MM.1S (cell line): ENCODE measurements at regions not wholly inside any gene's neighbourhood (a gene's known extent, or its start where the extent isn't known, plus 50 kb on each side); places are given as distances from the start of the nearest gene placed in this dataset.
A peak's percentile ranks its signal among the peaks of the same experiment; 100 is the strongest.

Experiments
- DNase-seq: peaks from one replicate; pipeline ENCODE4 v3.0.0-alpha.2; 2015
- H2AFZ ChIP-seq: fragments of 300-600 bp; sonication (generic); 2 replicates; pipeline ENCODE4 v1.6.0; 2016; ENCODE audit warnings: antibody characterized with exemption, low read length
- H3F3A ChIP-seq: fragments of 300-600 bp; sonication (generic); 2 replicates; pipeline ENCODE4 v1.6.1; 2016; ENCODE audit warnings: mild to moderate bottlenecking, antibody characterized with exemption, low read length, moderate library complexity, mixed read lengths; ENCODE audit not compliant: insufficient read depth
- H3K27ac ChIP-seq: fragments of 300-600 bp; sonication (generic); 2 replicates; pipeline ENCODE4 v1.5.1; 2016; ENCODE audit warnings: mild to moderate bottlenecking, low read length
- H3K27me3 ChIP-seq: fragments of 300-600 bp; sonication (generic); replicated peaks from 2 replicates; pipeline ENCODE4 v1.6.0; 2016; ENCODE audit warnings: low read length; ENCODE audit not compliant: insufficient read depth
- H3K36me3 ChIP-seq: fragments of 300-600 bp; sonication (generic); replicated peaks from 2 replicates; pipeline ENCODE4 v1.6.1; 2016; ENCODE audit warnings: mild to moderate bottlenecking, low read length, mixed read lengths; ENCODE audit not compliant: insufficient read depth
- H3K4me1 ChIP-seq: fragments of 300-600 bp; sonication (generic); 2 replicates; pipeline ENCODE4 v1.6.1; 2016; ENCODE audit warnings: low read length, mixed read lengths
- H3K4me2 ChIP-seq: fragments of 300-600 bp; sonication (generic); 2 replicates; pipeline ENCODE4 v1.6.0; 2016; ENCODE audit warnings: low read depth, low read length
- H3K4me3 ChIP-seq: fragments of 300-600 bp; sonication (generic); 2 replicates; pipeline ENCODE4 v1.5.1; 2016; ENCODE audit warnings: low read length, mixed read lengths
- H3K79me2 ChIP-seq: fragments of 300-600 bp; sonication (generic); 2 replicates; pipeline ENCODE4 v1.6.1; 2016; ENCODE audit warnings: mixed run types, low read length, mixed read lengths
- H3K9ac ChIP-seq: fragments of 300-600 bp; sonication (generic); 2 replicates; pipeline ENCODE4 v1.6.1; 2016; ENCODE audit warnings: low read length, mixed read lengths
- H3K9me2 ChIP-seq: fragments of 300-600 bp; sonication (generic); replicated peaks from 2 replicates; pipeline ENCODE4 v1.6.1; 2016; ENCODE audit warnings: mild to moderate bottlenecking, low read length, mixed read lengths; ENCODE audit not compliant: insufficient read depth
- H3K9me3 ChIP-seq: fragments of 300-600 bp; sonication (generic); replicated peaks from 2 replicates; pipeline ENCODE4 v1.6.1; 2016; ENCODE audit warnings: mild to moderate bottlenecking, low read length, mixed read lengths; ENCODE audit not compliant: insufficient read depth
- H4K20me1 ChIP-seq: fragments of 300-600 bp; sonication (generic); 2 replicates; pipeline ENCODE4 v1.6.1; 2016; ENCODE audit warnings: mild to moderate bottlenecking, low read length, moderate library complexity, mixed read lengths; ENCODE audit not compliant: insufficient read depth
- CTCF ChIP-seq: fragments of 300-600 bp; sonication (generic); IDR thresholded peaks from 2 replicates; pipeline ENCODE4 v1.5.1; 2016; ENCODE audit warnings: antibody characterized with exemption, low read length, mixed read lengths
- EZH2 ChIP-seq: fragments of 300-600 bp; sonication (generic); optimal IDR thresholded peaks from 2 replicates; pipeline ENCODE3; 2017; ENCODE audit warnings: low read depth, mild to moderate bottlenecking, antibody characterized with exemption, low read length, mixed read lengths
- EZH2phosphoT487 ChIP-seq: fragments of 300-600 bp; sonication (generic); IDR thresholded peaks from 2 replicates; pipeline ENCODE4 v1.6.1; 2018; ENCODE audit warnings: antibody characterized with exemption, low read length

GRCh38 chr14:22002860-22003284 lies 329.3 kb upstream of the OR4E1 start:
- Histone ChIP-seq H3K9ac (no peak overlapping the region), H3K79me2 (no peaks in the 10 kb centered on the region), H3K27ac (no peak overlapping the region), H3K4me1 (no peaks in the 10 kb centered on the region), H3K4me3 (no peak overlapping the region; the same call in 1 of the 2 replicates), H3K9me3 (no peaks in the 10 kb centered on the region), H3K4me2 (peak overlapping the region; percentile 46; the same call in 1 of the 2 replicates), H3K27me3 (no peaks in the 10 kb centered on the region), H2AFZ (peak overlapping the region; percentile 73; the same call in 1 of the 2 replicates), H3K9me2 (no peaks in the 10 kb centered on the region), H4K20me1 (no peaks in the 10 kb centered on the region), H3K36me3 (no peaks in the 10 kb centered on the region), H3F3A (no peaks in the 10 kb centered on the region)
- TF ChIP-seq CTCF (peak; percentile 72), EZH2 (no peak), EZH2phosphoT487 (no peak)
- peak; percentile 61 for DNase-seq

GRCh38 chr14:21999402-21999801 lies 325.8 kb upstream of the OR4E1 start:
- Histone ChIP-seq H3K27me3 (no peaks in the 10 kb centered on the region), H3K27ac (no peak overlapping the region), H3K4me1 (no peaks in the 10 kb centered on the region), H3K9ac (no peak overlapping the region), H3K9me2 (no peaks in the 10 kb centered on the region), H4K20me1 (no peaks in the 10 kb centered on the region), H3K79me2 (no peaks in the 10 kb centered on the region), H2AFZ (no peak overlapping the region), H3K36me3 (no peaks in the 10 kb centered on the region), H3K9me3 (no peaks in the 10 kb centered on the region), H3K4me2 (no peak overlapping the region), H3K4me3 (no peak overlapping the region), H3F3A (no peaks in the 10 kb centered on the region)
- TF ChIP-seq EZH2 = no peak
- TF ChIP-seq CTCF = no peak
- no peak for TF ChIP-seq EZH2phosphoT487
- no peak for DNase-seq

- H3K4me3 ChIP-seq = no peak overlapping the region
- no peak overlapping the region for H2AFZ ChIP-seq
These were observed 323.7 kb upstream of the OR4E1 start for GRCh38 chr14:21997300-21997699.

More at GRCh38 chr14:21997300-21997699, 323.7 kb upstream of the OR4E1 start:
- TF ChIP-seq CTCF (peak; percentile 52), EZH2phosphoT487 (no peak)
- DNase-seq = peak; percentile 59
- H3K4me1 ChIP-seq = no peaks in the 10 kb centered on the region
- no peaks in the 10 kb centered on the region for H3K79me2 ChIP-seq
- H3K27me3 ChIP-seq = no peaks in the 10 kb centered on the region
- no peaks in the 10 kb centered on the region for H3K9me3 ChIP-seq
- no peaks in the 10 kb centered on the region for H4K20me1 ChIP-seq
- no peak overlapping the region for H3K9ac ChIP-seq
- no peak overlapping the region for H3K4me2 ChIP-seq
- H3K9me2 ChIP-seq = no peaks in the 10 kb centered on the region
- H3K36me3 ChIP-seq = no peaks in the 10 kb centered on the region
- H3F3A ChIP-seq = no peaks in the 10 kb centered on the region
- no peak overlapping the region for H3K27ac ChIP-seq
